K562 (cell line): ENCODE measurements at regions not wholly inside any gene's neighbourhood (a gene's known extent, or its start where the extent isn't known, plus 50 kb on each side); places are given as distances from the start of the nearest gene placed in this dataset.

Experiments used
- ATAC-seq: fragments of 200-7000 bp; cut with Tn5 transposase; 3 replicates; pipeline ENCODE4 v1.9.1; 2020; ENCODE audit warnings: moderate library complexity
- BruUV-seq: library from RNA; stranded (reverse); fragments of 400-500 nt; replicated peaks from 2 replicates; lab custom pipeline; 2021; lab: Mats Ljungman, UMichigan
- CTCF ChIA-PET: fragments of 300-600 bp; formaldehyde crosslinking; extraction: SDS; loops from one replicate; lab custom pipeline; 2021; ENCODE audit warnings: low intra/inter-chr PET ratio; lab: Yijun Ruan, JAX
- POLR2A ChIA-PET: fragments of 300-600, 350-650 bp; sonication (Branson Sonifier 250); formaldehyde crosslinking; extraction: SDS; loops from one replicate; lab custom pipeline; 2021; ENCODE audit warnings: antibody characterized with exemption, inconsistent platforms; lab: Yijun Ruan, JAX
- DNase-seq, 4 experiments: peaks; one replicate each; pipeline versions ENCODE4 v3.0.0 to v3.0.0-alpha.2; 2011 to 2018; ENCODE audit warnings: low spot score in 3 of 4, mixed read lengths in 3 of 4; ENCODE audit errors: extremely low read depth in 1 of 4
- FAIRE-seq: peaks from 2 replicates; lab custom pipeline; 2011; peaks lifted over from hg19 to GRCh38; lab: Jason Lieb, UNC
- H2AFZ ChIP-seq: 2 replicates; pipeline ENCODE4 v1.6.0; 2011; ENCODE audit warnings: low read depth, low read length, control low read depth, inconsistent platforms
- H3K27ac ChIP-seq: fragments of 200-600 bp; 3 replicates; pipeline ENCODE4 v1.8.0; 2011; ENCODE audit warnings: low read depth, mild to moderate bottlenecking, control low read depth, inconsistent platforms, low read length, moderate library complexity, mixed read lengths; ENCODE audit errors: extremely low read depth
- H3K27me3 ChIP-seq, 2 experiments: fragments of 300-600 bp in 1 of 2; 2 replicates in 1 of 2; 3 replicates in 1 of 2; pipeline versions ENCODE4 v1.6.0 to v1.8.0; 2011; ENCODE audit warnings: inconsistent platforms in 2 of 2, low read length in 2 of 2, mild to moderate bottlenecking in 1 of 2, mixed read lengths in 1 of 2, moderate library complexity in 1 of 2; ENCODE audit not compliant: control insufficient read depth in 2 of 2, insufficient read depth in 2 of 2
- H3K36me3 ChIP-seq: fragments of 300-600 bp; 3 replicates; pipeline ENCODE4 v1.8.0; 2011; ENCODE audit warnings: mild to moderate bottlenecking, low read length, inconsistent platforms; ENCODE audit not compliant: control insufficient read depth, insufficient read depth
- H3K4me1 ChIP-seq, 2 experiments: fragments of 200-600 bp in 1 of 2; replicated peaks in 1 of 2; 2 replicates in 1 of 2; 3 replicates in 1 of 2; pipeline versions ENCODE4 v1.5.1 to v1.8.0; 2011; ENCODE audit warnings: inconsistent platforms in 2 of 2, low read length in 2 of 2, mild to moderate bottlenecking in 1 of 2, mixed read lengths in 1 of 2, moderate library complexity in 1 of 2; ENCODE audit not compliant: control insufficient read depth in 2 of 2, insufficient read depth in 2 of 2
- H3K4me2 ChIP-seq: 2 replicates; pipeline ENCODE4 v1.6.1; 2011; ENCODE audit warnings: low read length, control low read depth, inconsistent platforms, mixed read lengths; ENCODE audit not compliant: insufficient read depth
- H3K4me3 ChIP-seq: fragments of 200-600 bp; sonication (generic), shearing (Covaris generic); 2 replicates; pipeline ENCODE4 v1.5.1; 2016; ENCODE audit warnings: control low read depth, inconsistent platforms
- H3K79me2 ChIP-seq: fragments of 200-600 bp; 3 replicates; pipeline ENCODE4 v1.8.0; 2011; ENCODE audit warnings: low read length, inconsistent platforms; ENCODE audit not compliant: control insufficient read depth, insufficient read depth
- H3K9ac ChIP-seq, 2 experiments: 2 replicates each; pipeline versions ENCODE4 v1.6.0 to v1.6.1; 2011; ENCODE audit warnings: low read depth in 2 of 2, low read length in 2 of 2, control low read depth in 1 of 2, inconsistent platforms in 1 of 2, mild to moderate bottlenecking in 1 of 2, mixed read lengths in 1 of 2; ENCODE audit not compliant: insufficient read depth in 1 of 2
- H3K9me1 ChIP-seq: one replicate; pipeline ENCODE4 v1.6.0; 2011; ENCODE audit warnings: inconsistent platforms, mild to moderate bottlenecking, low read length, moderate library complexity; ENCODE audit not compliant: control insufficient read depth, insufficient read depth
- H3K9me3 ChIP-seq: replicated peaks from 2 replicates; pipeline ENCODE4 v1.5.1; 2011; ENCODE audit warnings: low read depth, low read length, inconsistent platforms; ENCODE audit not compliant: control insufficient read depth, insufficient read depth
- H4K20me1 ChIP-seq: replicated peaks from 2 replicates; pipeline ENCODE4 v1.6.1; 2011; ENCODE audit warnings: low read length, inconsistent platforms, mixed read lengths; ENCODE audit not compliant: control insufficient read depth, insufficient read depth
- BRD9 ChIP-seq: fragments of 450-650 bp; IDR thresholded peaks from 2 replicates; pipeline ENCODE4 v1.6.1; 2018; ENCODE audit warnings: low read depth; ENCODE audit not compliant: partially characterized antibody
- CBFA2T2 ChIP-seq: fragments of 450-650 bp; conservative IDR thresholded peaks from 2 replicates; pipeline ENCODE4 v1.6.1; 2017; ENCODE audit warnings: mild to moderate bottlenecking
- E2F3 ChIP-seq: fragments of 250-450 bp; sonication (Bioruptor Pico); IDR thresholded peaks from 2 replicates; pipeline ENCODE4 v1.4.0; 2020; ENCODE audit warnings: mild to moderate bottlenecking
- GMEB1 ChIP-seq: fragments of 250-450 bp; sonication (Bioruptor Pico); IDR thresholded peaks from 2 replicates; pipeline ENCODE4 v1.4.0; 2020; ENCODE audit warnings: mild to moderate bottlenecking
- HDGF ChIP-seq: fragments of 450-650 bp; IDR thresholded peaks from 2 replicates; pipeline ENCODE4 v1.6.1; 2016
- HNRNPUL1 ChIP-seq: fragments of 200-400 bp; formaldehyde crosslinking; IDR thresholded peaks from 2 replicates; pipeline ENCODE4 v1.6.1; 2017; ENCODE audit warnings: low read length
- MAFG ChIP-seq: fragments of 450-650 bp; conservative IDR thresholded peaks from 2 replicates; pipeline ENCODE4 v1.6.1; 2016; ENCODE audit warnings: missing genetic modification characterization, missing compliant biosample characterization
- MTF1 ChIP-seq: fragments of 250-450 bp; sonication (Bioruptor Pico); IDR thresholded peaks from 2 replicates; pipeline ENCODE4 v1.9.0; 2021; ENCODE audit warnings: moderate library complexity, mild to moderate bottlenecking, inconsistent platforms, borderline replicate concordance
- TRIM24 ChIP-seq, 2 experiments: fragments of 450-650 bp; IDR thresholded peaks; 2 replicates each; pipeline ENCODE4 v1.6.1; 2016
- ZNF316 ChIP-seq: fragments of 450-650 bp; IDR thresholded peaks from 2 replicates; pipeline ENCODE4 v1.6.1; 2016
- ZNF766 ChIP-seq: fragments of 200-800 bp; sonication (Bioruptor generic); conservative IDR thresholded peaks from 2 replicates; pipeline ENCODE4 v1.6.1; 2016; ENCODE audit warnings: missing genetic modification characterization, missing compliant biosample characterization
- WGBS: fragments of 100-300 bp; shearing (Covaris generic); methylation state at CpG from one replicate; pipeline ENCODE4 v1.1.6; 2016; ENCODE audit warnings: low coverage, mixed read lengths; ENCODE audit not compliant: insufficient coverage; ENCODE audit errors: missing lambda C conversion rate; 5-methylcytosine and 5-hydroxymethylcytosine counted together
- in situ Hi-C: fragments of 300-500 bp; cut with MboI; formaldehyde crosslinking; loops from 4 replicates; pipeline ENCODE4 v1.15.0; 2018; ENCODE audit warnings: inconsistent platforms, mixed read lengths
- intact Hi-C: fragments of 100-400 bp; cut with micrococcal nuclease; formaldehyde crosslinking; loops from 2 replicates; pipeline ENCODE4 v1.14.2; 2022
- TF ChIP-seq, protein P1 (sequence below): sonication (generic); formaldehyde crosslinking; IDR thresholded peaks from 2 replicates; pipeline ENCODE4 v1.8.1; 2023; ENCODE audit warnings: mild to moderate bottlenecking, missing genetic modification reagents
- TF ChIP-seq, protein P2 (sequence below): fragments of 250-450 bp; sonication (Bioruptor Pico); IDR thresholded peaks from 2 replicates; pipeline ENCODE4 v1.5.0; 2021; ENCODE audit warnings: mild to moderate bottlenecking, borderline replicate concordance

- H3K9ac ChIP-seq: no peak overlapping the region
- ATAC-seq: no peak
- ChIA-PET CTCF (no interaction called here), POLR2A (interaction anchor here (0.7 kb wide), 1 partner anchor 218 kb away, joined by 3 read pairs; no protein-coding TSS in a partner anchor)
- no peak for FAIRE-seq
- no peaks in the 10 kb centered on the region for H3K9me1 ChIP-seq
- WGBS: 44% methylated on average over 1 of the region's 1 CpG
- no peaks in the 10 kb centered on the region for H3K79me2 ChIP-seq
- intact Hi-C loops (no loop called here), in situ Hi-C loops (loop anchor here (25.0 kb wide), 2 partner anchors 518 to 968 kb away; no protein-coding TSS in a partner anchor)
- H3K36me3 ChIP-seq: no peaks in the 10 kb centered on the region
- no peak overlapping the region for H3K4me3 ChIP-seq
- H3K4me1 ChIP-seq: no peaks in the 10 kb centered on the region
- no peaks in the 10 kb centered on the region for H3K9me3 ChIP-seq
- H3K27me3 ChIP-seq: no peaks in the 10 kb centered on the region; a peak in 1 of 5 replicates
- H3K27ac ChIP-seq: no peak overlapping the region
- no peak for DNase-seq
- no peak overlapping the region for H2AFZ ChIP-seq
- no peak overlapping the region for H3K4me2 ChIP-seq
- no peaks in the 10 kb centered on the region for H4K20me1 ChIP-seq
- BruUV-seq: no TSS peak
- TF ChIP-seq BRD9: no peak
- no peak for TF ChIP-seq TRIM24 (IDR thresholded peaks at IDR 0.05)
- TF ChIP-seq MAFG: peak; percentile 18; the same call in 1 of the 2 replicates
- TF ChIP-seq, protein P1, sequence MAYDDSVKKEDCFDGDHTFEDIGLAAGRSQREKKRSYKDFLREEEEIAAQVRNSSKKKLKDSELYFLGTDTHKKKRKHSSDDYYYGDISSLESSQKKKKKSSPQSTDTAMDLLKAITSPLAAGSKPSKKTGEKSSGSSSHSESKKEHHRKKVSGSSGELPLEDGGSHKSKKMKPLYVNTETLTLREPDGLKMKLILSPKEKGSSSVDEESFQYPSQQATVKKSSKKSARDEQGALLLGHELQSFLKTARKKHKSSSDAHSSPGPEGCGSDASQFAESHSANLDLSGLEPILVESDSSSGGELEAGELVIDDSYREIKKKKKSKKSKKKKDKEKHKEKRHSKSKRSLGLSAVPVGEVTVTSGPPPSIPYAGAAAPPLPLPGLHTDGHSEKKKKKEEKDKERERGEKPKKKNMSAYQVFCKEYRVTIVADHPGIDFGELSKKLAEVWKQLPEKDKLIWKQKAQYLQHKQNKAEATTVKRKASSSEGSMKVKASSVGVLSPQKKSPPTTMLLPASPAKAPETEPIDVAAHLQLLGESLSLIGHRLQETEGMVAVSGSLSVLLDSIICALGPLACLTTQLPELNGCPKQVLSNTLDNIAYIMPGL (CRISPR knock-in tag): no peak
- no peak for TF ChIP-seq HNRNPUL1
- no peak for TF ChIP-seq GMEB1 (CRISPR knock-in tag)
- TF ChIP-seq CBFA2T2: no peak
- TF ChIP-seq, protein P2, sequence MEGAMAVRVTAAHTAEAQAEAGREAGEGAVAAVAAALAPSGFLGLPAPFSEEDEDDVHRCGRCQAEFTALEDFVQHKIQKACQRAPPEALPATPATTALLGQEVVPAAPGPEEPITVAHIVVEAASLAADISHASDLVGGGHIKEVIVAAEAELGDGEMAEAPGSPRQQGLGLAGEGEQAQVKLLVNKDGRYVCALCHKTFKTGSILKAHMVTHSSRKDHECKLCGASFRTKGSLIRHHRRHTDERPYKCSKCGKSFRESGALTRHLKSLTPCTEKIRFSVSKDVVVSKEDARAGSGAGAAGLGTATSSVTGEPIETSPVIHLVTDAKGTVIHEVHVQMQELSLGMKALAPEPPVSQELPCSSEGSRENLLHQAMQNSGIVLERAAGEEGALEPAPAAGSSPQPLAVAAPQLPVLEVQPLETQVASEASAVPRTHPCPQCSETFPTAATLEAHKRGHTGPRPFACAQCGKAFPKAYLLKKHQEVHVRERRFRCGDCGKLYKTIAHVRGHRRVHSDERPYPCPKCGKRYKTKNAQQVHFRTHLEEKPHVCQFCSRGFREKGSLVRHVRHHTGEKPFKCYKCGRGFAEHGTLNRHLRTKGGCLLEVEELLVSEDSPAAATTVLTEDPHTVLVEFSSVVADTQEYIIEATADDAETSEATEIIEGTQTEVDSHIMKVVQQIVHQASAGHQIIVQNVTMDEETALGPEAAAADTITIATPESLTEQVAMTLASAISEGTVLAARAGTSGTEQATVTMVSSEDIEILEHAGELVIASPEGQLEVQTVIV (CRISPR knock-in tag): no peak
- TF ChIP-seq E2F3 (CRISPR knock-in tag): no peak
- no peak for TF ChIP-seq MTF1 (CRISPR knock-in tag)
- peak; percentile 58 for TF ChIP-seq ZNF316
- TF ChIP-seq ZNF766 (CRISPR knock-in tag): no peak
- no peak for TF ChIP-seq HDGF
- TF ChIP-seq, all 486 proteins: peak for 2
Measured at GRCh38 chr2:217505303-217505702, 497.5 kb downstream of the TNS1 start.
